ENCODE measurements at regions not wholly inside any gene's neighbourhood (a gene's known extent, or its start where the extent isn't known, plus 50 kb on each side); places are given as distances from the start of the nearest gene placed in this dataset.

GRCh38 chr3:139289860-139290524, 53.8 kb upstream of the MRPS22 start:
- no peak overlapping the region for H3K4me3 ChIP-seq (ENCODE audit: low read length)
- DNase-seq (ENCODE audit: low read depth, low spot score), result no peak

GRCh38 chr3:139291276-139292051, 52.4 kb upstream of the MRPS22 start:
- no peak for DNase-seq (ENCODE audit: low read depth, low spot score)
- no peak overlapping the region for H3K4me3 ChIP-seq (ENCODE audit: low read length)

GRCh38 chr3:139292192-139292591, 51.6 kb upstream of the MRPS22 start:
- H3K4me3 ChIP-seq (ENCODE audit: low read length), result no peak overlapping the region
- DNase-seq (ENCODE audit: low read depth, low spot score), result no peak

GRCh38 chr3:139292711-139293664, 50.8 kb upstream of the MRPS22 start:
- H3K4me3 ChIP-seq (ENCODE audit: low read length), result no peak overlapping the region

GRCh38 chr3:139293665-139294023, 50.2 kb upstream of the MRPS22 start:
- no peak for DNase-seq (ENCODE audit: low read depth, low spot score)
- H3K4me3 ChIP-seq (ENCODE audit: low read length), result no peak overlapping the region

More at GRCh38 chr3:139292711-139293664, 50.8 kb upstream of the MRPS22 start:
- DNase-seq (ENCODE audit: low read depth, low spot score), result no peak
